HUDEP-2 (cell line): ENCODE measurements at regions not wholly inside any gene's neighbourhood (a gene's known extent, or its start where the extent isn't known, plus 50 kb on each side); places are given as distances from the start of the nearest gene placed in this dataset.

Experiments used
- DNase-seq, 76 experiments: peaks; one replicate each; lab custom pipeline; 2025; ENCODE audit not compliant: unreplicated experiment in 76 of 76; lab: John Stamatoyannopoulos, UW

DNA sequence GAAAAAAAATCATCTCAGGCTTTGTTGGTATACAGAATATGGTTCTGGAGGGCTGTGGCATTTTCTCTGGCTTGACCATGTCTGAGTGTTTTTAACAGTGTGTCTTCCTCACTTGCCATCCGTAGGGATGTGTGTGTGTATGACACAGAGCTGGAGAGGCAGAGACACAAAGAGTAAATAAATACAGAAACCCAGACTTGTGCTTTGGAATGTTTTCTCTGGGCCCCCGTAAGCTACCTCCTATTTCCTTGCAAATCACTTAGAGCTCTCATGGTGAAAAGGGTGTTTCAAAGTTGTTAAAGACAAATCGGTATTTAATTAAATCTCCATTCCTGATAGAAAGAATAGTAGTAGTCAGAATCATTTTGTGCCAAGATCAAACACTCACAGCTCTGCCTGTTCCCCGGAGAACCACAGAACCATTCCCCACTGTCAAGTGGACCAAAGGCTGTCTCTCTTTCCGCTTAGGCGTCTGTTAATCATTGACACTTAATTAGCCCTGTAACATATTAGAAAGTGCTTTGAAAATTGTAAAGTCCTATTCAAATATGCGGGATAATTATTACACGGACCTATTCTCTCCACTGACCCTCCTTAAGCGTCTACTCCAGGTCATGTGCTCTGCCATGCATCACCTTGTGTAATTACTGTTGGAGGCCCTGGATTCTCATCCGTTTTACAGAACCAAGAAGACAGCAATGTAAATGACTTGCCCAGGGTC lies 313.6 kb upstream of the TLE3 start:
- DNase-seq: no peak

DNA sequence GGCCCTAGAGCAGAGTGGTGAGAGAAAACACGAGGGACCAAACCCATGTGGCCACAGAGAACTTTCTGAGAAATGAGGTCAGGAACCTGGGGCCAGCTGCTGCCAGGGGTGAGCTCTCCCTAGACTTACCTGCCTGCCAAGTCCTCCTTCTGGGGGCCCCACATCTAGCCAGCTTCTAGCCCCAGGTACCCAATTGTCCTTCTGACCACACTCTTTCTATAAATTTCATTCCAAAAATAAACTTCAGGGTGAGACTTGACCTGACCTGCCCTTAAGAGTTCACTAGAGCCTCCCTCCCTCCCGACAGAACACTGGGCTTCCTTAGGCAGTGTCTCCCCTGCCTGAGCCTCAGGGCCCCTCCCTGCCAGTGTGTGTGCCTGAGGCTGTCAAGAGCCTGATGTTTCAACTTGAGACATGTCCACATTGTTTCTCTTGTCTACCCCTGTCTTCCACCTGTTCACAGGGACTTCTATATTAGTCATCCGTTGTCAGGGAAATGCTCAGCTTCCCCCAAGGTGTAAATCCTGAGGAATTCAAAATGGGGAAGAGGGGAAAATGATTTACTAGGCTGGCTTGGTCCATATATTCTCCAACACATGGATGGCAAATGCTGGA lies 312.8 kb upstream of the TLE3 start:
- no peak for DNase-seq

DNA sequence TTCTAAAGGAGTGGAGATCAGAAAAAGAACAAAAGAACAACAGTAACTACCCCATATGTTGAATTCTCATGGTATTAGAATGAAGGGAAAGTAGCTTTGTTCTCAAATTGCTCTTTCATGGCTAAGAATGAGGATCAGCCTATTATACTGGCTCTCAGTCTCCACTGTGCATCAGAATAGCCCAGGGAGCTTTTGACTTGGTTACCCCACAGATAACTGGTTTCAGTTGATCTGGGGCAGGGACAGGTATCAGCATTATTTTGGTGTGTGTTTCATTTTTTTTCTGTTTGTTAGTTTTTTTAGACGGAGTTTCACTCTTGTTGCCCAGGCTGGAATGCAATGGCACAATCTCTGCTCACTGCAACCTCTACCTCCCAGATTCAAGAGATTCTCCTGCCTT lies 311.7 kb upstream of the TLE3 start:
- no peak for DNase-seq

DNA sequence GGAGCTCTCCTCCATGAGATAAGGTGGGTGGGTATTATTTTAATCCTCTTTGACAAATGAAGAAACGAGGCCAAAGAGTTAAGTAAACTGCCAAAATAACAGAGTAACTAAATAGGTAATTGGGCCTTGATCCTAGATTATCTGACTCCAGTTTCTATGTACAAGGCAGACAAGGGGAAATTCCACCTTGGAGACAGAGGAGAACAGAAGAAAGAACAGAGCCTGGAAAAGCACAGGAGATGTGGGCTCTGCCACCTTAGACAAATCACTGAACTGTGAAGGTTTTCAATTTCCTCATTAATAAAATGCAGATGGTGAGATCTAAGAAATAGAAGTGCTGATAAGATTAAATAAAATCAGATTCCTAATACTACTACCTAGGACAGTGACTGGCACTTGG lies 310.2 kb upstream of the TLE3 start:
- DNase-seq: no peak

DNA sequence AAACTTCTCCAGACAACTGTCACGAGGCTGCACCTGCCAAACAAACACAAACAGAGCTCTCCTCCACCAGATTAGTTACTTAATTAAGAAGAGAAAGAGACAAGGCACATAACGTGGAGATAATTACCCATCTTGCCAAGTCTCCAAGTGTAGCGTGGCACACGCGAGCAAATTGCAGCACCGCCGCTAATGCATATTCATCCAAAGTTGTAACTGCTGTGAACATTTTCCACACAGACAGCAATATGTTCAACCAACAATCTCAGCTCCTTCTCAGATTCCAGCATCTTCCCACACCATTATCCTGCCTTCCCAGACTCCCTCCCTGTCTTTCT lies 309.6 kb upstream of the TLE3 start:
- DNase-seq: no peak

DNA sequence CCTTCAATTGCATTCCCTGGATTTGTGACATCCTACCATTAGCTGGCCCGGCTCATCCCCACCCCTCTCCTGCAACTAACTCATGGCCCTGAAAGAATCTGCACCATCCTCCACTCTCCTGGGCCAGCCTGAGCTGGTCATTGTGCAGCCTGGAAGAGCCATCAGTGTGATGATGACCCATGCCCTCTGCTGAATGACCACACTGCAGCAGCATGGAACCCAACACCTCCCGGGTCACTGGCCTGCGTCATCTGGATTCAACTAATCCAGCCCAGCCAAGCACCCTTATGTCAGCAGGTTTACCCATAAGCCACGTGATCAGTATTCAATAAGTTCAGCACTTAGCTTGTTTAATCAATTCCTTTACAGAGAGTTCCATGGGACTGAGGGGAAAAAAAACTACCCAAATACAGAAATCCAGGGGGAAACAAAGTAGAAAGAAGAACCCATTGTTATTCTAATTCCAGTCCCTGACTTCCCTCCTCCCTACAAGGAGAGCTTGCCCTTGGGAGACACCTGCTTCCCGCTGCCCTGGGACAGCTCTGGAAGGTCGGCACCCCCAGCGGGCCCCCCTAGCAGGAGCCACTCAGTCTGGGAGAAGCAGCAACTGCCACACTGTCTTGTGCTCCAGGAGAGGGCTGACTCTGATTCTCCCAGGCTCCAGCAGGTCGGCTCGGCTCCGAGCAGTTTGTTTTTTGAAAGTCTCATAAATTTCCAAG lies 309.1 kb upstream of the TLE3 start:
- DNase-seq: no peak

DNA sequence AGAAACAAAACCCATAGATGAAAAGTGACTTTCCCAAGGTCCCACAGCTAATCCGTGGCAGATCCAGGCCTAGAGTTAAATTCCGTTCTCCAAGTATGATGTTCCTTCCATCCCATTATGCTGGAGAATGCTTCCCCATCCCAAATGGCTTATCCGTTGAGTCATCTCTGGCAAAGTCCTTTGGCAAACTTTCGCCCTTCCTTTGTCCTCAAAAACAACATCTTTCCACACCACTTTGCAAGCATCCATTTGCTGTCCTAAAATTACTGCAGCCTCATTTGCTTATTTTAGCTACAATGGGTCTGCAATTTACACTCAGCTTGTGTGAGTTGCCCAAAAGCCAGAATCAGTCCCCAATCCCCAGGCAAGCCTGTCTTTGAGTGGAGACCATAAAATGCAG lies 304.0 kb upstream of the TLE3 start:
- DNase-seq: no peak

DNA sequence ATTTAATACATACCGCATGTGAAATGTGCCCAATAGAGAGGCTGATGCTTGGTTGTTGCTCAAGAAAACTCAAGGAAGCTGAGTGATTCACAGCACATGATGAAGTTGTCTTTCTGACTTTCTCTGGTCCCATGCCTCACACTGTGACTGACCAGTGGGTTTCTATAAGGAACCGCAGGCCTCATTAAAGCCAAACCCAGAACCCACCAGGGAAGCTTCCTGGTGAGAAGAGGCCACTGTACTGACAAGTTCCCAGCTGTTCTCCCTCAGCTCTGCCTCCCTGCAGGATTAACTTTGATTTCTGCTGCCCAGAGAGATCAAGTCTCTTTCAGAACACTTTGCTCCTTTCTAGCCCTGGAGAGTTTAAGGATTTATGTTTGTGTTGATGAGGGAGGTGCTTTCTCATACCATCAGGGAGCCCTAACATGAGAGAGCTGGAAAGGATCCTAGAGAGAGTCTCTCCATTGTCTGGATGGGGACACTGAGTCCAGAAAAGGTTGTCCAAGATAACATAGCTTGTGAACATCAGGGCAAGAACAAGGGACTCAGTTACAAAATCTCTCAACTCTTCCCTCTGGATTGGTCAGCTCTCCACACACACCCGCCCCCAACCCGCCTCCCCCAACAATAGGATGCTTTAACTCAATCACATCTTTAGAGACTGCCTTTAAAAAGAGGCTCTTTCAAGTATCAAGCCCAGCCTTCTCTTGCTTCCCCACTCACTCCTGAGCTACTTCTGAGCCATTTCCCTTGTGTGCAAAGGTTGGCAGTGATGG lies 303.2 kb upstream of the TLE3 start:
- DNase-seq: no peak

DNA sequence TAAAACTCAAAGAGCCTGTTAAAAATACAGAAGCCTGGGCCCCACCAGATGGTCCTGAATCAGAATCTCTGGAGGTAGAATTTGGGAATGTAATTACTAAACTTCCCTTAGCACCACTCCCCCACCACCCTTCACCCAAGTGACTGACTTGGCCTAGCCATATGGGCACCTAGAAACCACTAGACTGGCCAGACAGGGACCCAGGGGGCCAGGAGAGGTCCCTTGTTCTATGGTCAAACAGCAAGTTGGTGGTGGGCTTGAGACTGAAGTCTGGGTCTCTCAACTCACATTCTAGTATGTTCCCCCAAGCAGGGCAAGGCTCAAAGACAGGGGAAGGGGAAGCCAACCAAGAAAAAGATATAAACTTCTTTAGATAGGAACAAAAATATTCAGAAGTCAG lies 301.5 kb upstream of the TLE3 start:
- DNase-seq: no peak

DNA sequence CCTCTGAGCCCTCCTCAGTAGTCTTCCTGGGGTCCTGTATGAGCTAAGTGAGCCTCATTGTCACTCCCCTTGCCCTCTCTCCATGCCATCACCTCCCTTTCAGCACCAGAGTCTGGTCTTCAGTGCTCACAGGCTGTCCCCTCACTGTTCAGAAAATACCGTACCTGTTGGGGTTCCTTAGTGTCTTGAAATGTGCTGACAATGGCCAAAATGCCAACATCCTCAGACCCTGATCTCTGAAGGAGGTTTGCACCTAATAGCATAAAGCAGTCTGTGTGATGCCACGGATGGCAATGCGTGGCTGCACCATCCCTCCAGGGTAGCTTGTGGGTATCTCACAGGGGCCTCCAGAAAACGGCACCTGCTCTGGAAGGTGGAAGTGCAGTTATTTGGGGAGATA lies 301.0 kb upstream of the TLE3 start:
- DNase-seq: no peak

DNA sequence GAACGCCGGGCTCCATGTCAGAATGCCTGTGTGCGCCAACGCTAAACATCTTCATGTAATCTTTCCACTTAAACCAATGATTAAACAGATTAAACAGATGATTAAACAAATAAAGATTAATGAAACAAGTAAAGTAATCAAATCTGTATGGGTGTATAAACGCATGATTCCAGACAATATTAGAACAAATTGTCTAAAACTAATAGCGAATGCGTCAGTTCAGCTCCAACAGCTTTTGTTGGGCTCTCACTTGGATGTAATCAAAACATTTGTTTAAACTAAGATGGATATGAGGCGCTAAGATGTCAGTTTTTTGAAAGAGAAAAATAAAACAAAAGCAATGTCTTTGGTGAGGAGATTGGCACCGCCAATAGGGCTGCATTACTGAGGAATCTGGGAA lies 299.1 kb upstream of the TLE3 start:
- DNase-seq: no peak

DNA sequence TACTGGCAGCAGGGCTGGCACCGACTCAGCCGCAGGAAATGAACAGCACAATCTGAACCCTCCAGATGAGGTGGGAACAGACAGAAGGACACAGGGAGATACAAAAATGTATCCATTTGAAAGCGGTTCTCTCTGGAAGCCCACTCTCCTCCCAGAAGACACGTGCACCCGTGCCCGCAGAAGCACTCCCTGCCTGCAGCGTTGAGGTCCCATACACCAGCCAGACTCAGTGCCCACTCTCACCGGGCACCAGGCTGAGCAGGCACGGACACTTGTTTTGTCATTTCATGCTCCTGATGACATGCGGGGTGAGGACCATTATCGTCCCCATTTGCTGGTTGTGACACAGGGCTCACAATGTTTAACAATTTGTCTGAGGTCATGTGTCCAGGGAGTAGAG lies 297.4 kb upstream of the TLE3 start:
- DNase-seq: no peak

DNA sequence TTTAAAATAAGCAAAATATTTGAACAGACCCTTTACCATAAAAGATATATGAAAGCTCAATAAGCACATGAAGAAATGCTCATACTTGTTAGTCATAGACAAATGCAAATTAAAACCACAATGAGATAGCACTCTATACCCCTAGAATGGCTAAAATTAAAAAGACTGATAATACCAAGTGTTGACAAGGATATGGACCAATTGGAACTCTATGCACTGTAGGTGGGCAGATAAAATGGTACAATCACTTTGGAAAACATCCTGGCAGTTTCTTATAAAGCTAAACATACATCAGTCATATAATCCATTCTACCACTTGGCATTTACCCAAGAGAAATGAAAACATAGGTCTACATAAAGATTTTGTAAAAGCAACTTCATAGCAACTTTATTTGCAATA lies 293.0 kb upstream of the TLE3 start:
- no peak for DNase-seq

DNA sequence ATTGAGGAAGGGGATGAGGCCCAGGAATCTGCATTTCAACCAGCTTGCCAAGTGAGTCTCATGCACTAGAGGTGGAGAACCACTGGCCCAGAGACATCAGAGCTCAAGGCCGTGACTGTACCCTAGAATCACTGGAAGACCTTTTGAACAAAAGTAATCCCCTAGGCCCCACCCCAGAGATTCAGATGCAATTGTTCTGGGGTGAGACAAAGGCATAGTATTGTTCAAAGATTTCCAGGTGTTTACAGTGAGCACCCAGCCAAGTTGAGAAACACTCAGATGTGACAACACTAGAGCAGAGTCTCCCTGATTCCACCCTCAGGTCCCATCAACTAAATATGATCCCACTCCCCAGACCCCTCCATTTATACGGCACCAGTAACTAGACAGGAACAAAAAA lies 290.3 kb upstream of the TLE3 start:
- no peak for DNase-seq

DNA sequence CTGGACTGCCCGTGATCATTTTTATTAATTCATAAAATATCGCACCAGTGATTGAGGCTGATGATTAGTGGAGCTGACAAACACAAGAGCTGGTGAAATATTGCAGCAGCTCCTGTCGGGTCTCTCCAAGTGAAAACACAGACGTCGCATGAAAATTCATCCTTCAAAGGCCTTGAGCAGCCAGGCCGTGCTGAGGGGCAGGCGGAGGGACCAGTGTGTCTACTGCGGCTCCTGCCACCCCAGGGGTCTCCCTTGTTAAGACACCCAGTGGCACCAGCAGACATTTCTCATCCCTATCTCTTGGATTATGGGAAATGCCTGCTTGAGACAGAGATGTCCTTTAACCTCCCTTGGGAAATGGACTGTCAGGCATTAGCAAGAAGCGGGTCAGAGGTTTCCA lies 289.4 kb upstream of the TLE3 start:
- DNase-seq: no peak

DNA sequence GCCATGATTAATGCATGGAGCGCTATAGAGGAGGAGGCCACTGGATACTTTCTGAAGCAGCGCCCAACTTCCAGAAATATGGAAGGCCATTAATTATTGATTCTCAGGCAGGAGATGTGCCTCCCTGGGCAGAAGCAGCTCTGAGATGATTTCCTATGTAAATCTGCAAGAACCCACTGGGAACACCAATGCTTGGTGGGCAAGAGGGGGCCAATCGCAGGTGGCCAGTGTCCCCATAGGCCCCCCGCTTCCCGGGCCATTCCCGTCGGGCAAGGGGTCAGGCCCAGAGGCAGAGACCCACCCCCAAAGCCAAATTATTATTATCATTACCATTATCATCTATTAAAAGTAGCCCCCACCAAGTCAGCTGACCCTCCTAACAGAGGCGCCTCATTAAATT lies 288.0 kb upstream of the TLE3 start:
- no peak for DNase-seq

DNA sequence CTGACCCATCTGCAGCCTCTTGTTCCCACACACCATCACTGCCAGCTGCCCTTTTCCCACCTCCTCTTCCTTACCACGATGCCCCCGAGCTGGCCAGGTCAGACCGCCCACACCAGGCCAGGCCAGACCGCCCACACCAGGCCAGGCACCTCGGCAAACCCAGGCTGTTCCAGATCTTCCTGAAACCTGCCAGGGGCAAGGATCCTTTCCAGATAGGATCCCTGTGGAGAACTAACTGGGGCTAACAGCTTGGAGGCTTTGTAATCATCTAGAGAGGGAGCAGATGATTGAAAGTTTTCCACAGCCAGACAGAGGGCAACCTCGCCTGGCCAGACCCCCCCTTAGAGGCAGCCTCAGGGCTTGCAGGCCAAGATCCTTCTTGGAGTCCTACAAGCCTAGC lies 287.3 kb upstream of the TLE3 start:
- no peak for DNase-seq

DNA sequence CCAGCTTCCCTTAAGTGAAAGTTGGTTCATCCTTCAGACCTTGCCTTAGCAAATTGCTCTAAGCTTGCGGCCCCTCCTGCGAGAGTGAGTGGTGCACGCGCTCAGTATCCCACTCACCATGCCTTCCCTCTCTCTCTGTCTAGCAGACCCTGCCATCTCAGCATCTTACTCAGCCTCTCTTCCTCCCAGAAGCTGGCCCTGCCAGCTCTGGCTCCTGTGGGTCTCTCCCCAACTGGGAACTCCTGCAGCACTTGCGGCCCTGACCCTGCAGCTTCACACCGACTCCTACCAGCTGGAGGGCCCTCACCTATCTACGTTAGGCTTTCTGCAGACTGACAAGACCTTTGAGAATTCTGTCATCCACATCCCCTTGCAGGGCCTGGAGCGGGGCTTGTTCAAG lies 286.1 kb upstream of the TLE3 start:
- DNase-seq: no peak

DNA sequence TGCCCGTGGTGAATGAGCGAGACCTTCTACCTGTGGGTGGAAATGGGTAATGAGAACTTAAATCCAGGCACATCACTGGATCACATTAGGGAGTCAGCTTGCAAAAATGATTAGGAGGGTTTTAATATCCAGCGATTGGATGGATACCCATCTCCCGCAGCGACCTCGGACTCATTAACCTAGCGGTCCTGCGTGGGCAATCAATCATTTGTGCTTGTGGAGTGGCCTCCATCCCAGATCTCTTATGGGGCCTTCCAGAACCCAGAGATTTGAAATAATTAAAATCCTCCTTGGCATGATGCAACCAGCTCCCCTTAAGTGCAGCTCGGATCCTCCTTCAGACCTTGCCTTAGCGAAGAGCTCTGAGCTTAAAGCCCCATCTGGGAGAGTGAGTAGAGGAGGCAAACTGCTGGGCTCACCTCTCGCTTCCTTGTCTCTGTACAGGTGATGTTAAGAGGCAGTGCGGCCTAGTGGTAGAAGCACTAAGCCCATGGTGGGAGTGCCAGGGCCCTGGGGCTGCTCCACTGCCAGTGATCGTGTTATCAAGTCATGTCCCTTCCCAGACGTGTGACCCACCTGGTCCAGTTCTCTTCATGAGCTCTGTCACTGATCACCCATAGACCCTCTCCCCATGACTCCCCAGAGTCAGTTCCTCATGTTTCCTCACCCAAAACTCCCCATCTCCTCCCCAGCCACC lies 285.2 kb upstream of the TLE3 start:
- DNase-seq: no peak

DNA sequence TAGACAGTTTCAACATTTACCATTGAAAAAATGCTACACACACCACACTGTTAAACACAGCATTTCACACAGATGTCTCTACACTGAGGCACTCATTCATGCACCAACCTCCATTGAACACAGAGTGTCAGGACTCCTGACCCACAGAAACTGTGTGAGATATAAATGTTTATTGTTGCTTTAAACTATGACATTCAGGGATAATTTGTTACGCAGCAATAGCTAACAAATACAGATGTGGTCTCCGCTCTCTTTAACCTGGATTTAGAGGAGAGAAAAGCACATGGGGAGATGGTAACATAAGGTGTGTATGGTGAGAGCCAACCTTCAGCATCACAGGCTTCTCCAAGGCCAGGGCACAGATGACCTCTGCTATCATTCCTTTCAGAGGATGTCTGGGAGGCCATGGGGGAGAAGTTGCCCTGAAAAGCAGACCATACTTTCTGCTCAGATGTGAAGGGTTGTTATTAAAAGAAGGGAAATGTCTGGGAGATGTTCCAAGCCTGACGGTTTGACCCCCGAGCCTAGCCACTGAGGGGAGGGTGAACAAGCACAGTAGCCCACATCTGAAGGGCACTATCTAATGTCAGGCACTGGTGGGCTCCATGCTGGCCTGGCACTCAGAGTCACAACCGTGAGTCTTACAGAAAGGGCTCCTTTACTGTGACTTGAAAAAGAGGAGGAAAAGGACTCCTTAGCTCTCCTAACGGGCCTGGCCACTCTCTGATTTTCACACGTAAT lies 284.5 kb upstream of the TLE3 start:
- no peak for DNase-seq
